ENCODE measurements at regions not wholly inside any gene's neighbourhood (a gene's known extent, or its start where the extent isn't known, plus 50 kb on each side); places are given as distances from the start of the nearest gene placed in this dataset.

- H3K9me3 Mint-ChIP-seq = no peaks in the 10 kb centered on the region
- no peaks in the 10 kb centered on the region for H3K27me3 Mint-ChIP-seq (ENCODE audit: low read depth)
- peaks cover 31% of the 10 kb centered on the region for H3K4me1 Mint-ChIP-seq (ENCODE audit: low read depth)
- peak; percentile 48 to 58 for ATAC-seq
- no peaks in the 10 kb centered on the region for H3K36me3 Mint-ChIP-seq (ENCODE audit: insufficient read depth)
- DNase-seq = no peak
- peak overlapping the region; percentile 33 for H3K4me3 Mint-ChIP-seq
Measured at GRCh38 chr1:147046189-147046862, 108.2 kb downstream of the NBPF12 start.
